Urothelium cell line (cell line): ENCODE measurements at regions not wholly inside any gene's neighbourhood (a gene's known extent, or its start where the extent isn't known, plus 50 kb on each side); places are given as distances from the start of the nearest gene placed in this dataset.

Source experiments
- DNase-seq: peaks from one replicate; pipeline ENCODE4 v3.0.0; 2011; ENCODE audit warnings: low spot score, mixed read lengths
- FAIRE-seq: peaks from 2 replicates; lab custom pipeline; 2011; peaks lifted over from hg19 to GRCh38; lab: Jason Lieb, UNC

GRCh38 chr2:103462101-103462500, 700.3 kb downstream of the TMEM182 start:
- FAIRE-seq (no peak), DNase-seq (no peak)

DNA sequence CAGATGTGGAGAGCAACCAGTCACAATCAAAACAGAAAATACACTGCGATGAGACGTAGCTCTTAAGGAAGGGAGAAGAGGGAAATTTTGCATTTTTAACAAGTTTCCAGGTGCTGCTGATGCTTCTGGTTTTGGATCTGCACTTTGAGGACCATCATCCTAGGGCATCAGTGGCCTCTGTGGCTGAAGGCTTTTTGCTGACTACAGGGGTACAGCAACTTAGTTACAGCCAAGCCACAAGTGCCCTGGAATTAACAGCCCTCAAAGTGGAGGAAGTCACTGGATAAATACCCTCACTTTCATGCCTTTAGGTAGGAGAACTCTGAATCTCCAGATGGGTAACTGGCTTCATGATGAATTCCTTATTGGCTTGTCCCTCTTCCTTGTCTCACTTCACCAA, 700.9 kb downstream of the TMEM182 start:
- FAIRE-seq (no peak), DNase-seq (no peak)

GRCh38 chr2:103464831-103465230, 703.0 kb downstream of the TMEM182 start:
- peak; percentile 10 for DNase-seq
- no peak for FAIRE-seq

- DNase-seq (no peak), FAIRE-seq (peak; percentile 79)
Measured at GRCh38 chr2:103469800-103470199, 708.0 kb downstream of the TMEM182 start.

GRCh38 chr2:103484906-103485305, 723.1 kb downstream of the TMEM182 start:
- FAIRE-seq (no peak), DNase-seq (no peak)

DNA sequence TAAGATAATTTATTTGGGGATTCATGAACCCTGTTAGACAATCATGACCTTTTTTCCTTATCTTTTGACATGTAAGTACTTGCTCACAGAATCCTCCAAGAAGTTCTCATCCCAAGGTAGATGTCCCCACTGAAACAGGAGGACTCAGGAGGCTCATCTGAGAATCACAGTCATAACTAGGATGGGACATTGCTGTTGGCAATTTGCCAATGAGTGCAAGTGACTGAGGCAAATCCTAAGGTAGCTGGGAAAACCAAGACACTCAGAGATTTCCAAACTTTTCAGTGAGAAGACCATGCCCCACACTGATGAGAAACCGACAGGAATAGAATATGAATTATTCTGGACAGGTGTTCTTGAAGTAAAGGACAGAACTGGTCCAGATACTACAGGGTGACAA, 735.0 kb downstream of the TMEM182 start:
- FAIRE-seq (no peak), DNase-seq (no peak)

DNA sequence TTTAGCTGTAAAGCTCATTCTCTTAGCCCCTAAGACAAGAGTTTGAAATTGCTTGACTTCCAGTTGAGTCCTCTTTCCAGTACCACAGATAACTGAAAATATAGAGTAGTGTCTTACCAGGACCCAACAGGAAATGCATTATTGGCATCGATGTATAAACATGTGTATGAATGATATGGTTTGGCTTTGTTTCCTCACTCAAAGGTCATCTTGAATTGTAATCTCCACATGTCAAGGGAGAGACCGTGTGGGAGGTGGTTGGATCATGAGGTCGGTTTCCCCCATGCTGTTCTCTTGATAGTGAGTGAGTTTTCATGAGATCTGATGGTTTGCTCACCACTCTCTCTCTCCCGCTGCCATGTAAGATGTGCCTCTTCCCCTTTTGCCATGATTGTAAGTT, 745.0 kb downstream of the TMEM182 start:
- FAIRE-seq (peak; percentile 85), DNase-seq (no peak)

- no peak for DNase-seq
- FAIRE-seq, result no peak
Measured at GRCh38 chr2:103512442-103512841, 750.6 kb downstream of the TMEM182 start.

DNA sequence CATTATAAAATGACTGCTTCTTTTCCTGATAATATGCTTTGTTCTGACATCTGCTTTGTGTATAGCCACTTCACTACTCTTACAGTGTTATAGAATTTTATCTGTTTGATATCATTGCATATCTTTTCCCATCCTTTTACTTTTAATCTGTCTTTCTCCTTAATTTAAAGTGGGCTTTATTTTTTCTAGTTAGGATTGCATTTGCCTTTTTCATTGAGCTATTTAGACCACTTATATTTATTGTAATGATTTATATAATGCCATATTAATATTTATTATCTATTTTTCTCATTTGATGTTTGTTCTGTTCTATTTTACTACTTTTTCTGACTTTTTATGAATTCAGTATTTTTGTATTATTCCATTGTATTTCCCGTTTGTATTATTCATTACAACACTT, 758.7 kb downstream of the TMEM182 start:
- DNase-seq (no peak), FAIRE-seq (no peak)

DNA sequence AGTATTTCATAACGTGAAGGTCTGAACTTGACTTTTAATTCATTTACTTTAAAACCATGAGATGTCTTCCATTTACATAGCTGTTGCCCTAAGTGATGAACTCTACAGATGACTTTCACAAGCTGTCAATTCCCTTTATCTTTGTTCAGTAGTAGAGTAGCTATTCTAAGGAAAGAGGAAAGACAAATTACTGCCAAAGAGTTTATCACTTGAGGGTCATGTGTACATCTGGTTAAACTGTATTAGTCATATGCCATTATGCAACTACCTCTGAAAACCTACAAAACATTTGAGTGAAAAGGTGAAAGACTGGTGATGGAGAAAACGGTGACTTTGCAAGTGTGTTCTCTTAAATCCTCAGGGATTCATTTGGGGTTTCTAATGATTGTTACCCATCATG, 763.9 kb downstream of the TMEM182 start:
- FAIRE-seq (no peak), DNase-seq (no peak)

- FAIRE-seq (no peak), DNase-seq (no peak)
Measured at GRCh38 chr2:103526757-103527156, 764.9 kb downstream of the TMEM182 start.

- DNase-seq (no peak), FAIRE-seq (no peak)
Measured at GRCh38 chr2:103527278-103527677, 765.4 kb downstream of the TMEM182 start.

- no peak for FAIRE-seq
- DNase-seq, result no peak
Measured at GRCh38 chr2:103529798-103530502, 768.1 kb downstream of the TMEM182 start.

DNA sequence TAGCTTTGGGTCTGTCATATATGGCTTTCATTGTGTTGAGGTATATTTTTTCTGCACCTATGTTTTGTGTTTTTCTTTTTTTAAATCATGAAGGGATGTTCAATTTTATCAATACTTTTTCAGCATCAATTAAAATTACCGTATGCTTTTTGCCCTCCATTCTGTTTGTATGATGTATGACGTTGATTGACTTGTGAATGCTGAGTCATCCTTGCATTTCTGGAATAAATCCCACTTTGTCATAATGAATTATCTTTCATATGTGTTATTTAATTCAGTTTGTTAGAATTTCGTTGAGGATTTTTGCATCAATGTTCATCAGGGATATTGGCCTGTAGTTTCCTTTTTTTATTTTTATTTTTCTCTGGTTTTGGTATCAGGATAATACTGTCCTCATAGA, 790.9 kb downstream of the TMEM182 start:
- DNase-seq (no peak), FAIRE-seq (no peak)

DNA sequence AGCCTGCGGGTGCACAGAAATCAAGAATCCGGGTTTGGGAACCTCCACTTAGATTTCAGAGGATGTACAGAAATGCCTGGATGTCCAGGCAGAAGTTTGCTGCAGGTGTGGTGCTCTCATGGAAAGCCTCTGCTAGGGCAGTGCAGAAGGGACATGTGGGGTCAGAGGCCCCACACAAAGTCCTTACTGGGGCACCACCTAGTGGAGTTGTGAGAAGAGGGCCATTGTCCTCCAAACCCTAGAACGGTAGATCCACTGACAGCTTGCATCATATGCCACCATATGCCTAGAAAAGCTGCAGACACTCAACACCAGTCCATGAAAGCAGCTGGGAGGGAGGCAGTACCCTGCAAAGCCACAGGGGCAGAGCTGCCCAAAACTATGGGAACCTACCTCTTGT, 833.0 kb downstream of the TMEM182 start:
- no peak for FAIRE-seq

DNA sequence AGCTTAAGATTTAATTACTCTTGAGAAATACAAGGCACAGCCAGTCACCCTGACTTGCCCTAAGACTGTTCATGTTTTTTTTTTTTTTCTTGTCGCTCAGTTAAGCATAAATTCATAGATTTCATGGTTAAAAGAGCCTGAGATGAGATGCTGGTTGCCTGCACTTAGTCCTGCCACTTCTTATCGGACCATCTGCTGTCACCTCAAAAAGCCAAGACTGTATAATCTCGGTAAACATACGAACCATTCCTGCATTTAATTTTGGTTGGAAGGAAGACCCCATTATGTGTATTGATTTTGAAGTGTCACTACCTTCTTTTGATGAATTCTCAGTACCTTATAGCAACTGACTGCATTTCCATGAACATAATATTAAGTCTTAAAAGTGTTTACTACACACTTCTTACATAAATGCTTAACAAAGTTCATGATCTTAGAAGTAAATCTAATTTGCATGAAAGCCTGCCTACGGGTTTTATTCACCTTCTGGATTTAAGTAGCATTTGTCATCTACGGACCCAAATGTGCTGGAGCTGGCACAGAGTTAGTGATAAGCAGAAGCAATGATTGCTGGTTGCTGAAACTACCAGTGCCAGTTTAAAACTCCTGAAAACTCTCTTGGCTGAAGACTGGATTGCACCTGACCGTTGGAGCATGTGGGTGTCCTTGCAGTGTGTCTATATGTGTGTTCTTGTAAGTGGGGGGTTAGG, 843.4 kb downstream of the TMEM182 start:
- FAIRE-seq, result no peak

More for the DNA sequence above, 833.0 kb downstream of the TMEM182 start:
- DNase-seq, result no peak

DNA sequence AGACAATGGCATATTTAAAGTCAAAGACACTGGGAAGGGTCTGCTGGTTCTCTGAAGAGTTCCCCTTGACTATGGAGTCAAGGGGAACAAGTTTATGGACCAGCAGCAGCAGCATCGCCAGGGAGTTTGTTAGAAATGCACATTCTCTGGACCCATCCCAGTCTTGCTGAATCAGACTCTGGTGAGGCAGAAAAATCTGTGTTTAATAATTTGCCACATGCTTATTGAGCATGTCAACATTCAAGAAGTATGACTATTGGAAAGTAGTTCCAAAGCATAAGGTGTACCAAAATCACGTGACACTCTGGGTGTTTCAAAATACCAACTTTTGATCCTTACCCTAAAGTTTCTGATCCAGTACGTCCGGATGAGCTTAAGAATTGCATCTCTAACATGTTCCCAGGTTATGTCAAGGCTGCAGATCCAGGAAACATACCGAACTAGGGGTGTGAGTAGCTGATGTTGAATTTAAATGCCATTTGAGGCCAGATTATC, 853.8 kb downstream of the TMEM182 start:
- FAIRE-seq (peak; percentile 32), DNase-seq (no peak)

More for the DNA sequence above, 843.4 kb downstream of the TMEM182 start:
- DNase-seq, result no peak

GRCh38 chr2:103616891-103617290, 855.1 kb downstream of the TMEM182 start:
- DNase-seq, result no peak
- FAIRE-seq, result no peak

DNA sequence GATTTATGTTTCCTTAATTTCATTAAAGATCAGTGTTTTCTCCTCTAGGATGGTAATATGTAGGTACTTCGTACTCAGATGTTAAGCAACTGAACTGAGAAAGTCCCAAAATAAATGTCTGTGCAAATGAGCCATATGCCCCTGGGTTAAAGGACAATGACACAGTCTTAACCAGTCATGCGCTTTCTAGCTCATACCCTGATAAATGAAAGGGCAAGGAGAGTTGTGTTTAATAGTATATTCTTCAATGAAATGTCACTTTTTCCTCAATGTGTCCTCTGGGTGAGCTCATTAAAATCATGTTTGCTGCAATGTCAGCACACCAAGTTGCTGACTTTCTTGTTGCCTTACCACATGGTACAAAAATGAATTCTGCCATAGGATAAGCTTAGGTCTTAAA, 856.3 kb downstream of the TMEM182 start:
- DNase-seq (no peak), FAIRE-seq (no peak)

GRCh38 chr2:103627301-103627700, 865.5 kb downstream of the TMEM182 start:
- no peak for DNase-seq
- no peak for FAIRE-seq

- DNase-seq (no peak), FAIRE-seq (no peak)
Measured at GRCh38 chr2:103638978-103639377, 877.1 kb downstream of the TMEM182 start.

GRCh38 chr2:103656558-103656957, 894.7 kb downstream of the TMEM182 start:
- FAIRE-seq, result no peak

More at GRCh38 chr2:103656558-103656957, 894.7 kb downstream of the TMEM182 start:
- peak; percentile 23 for DNase-seq
